ENCODE measurements at regions not wholly inside any gene's neighbourhood (a gene's known extent, or its start where the extent isn't known, plus 50 kb on each side); places are given as distances from the start of the nearest gene placed in this dataset.
"Not testable (repeated sequence)": the region's sequence is repeated elsewhere in the genome, so short reads cannot be mapped to it uniquely, and the experiment has no call there.

- ChIA-PET POLR2A (no interaction called here), CTCF (no interaction called here)
- no peak for DNase-seq (ENCODE audit: extremely low spot score)
- TF ChIP-seq ELF4 (IDR thresholded peaks at IDR 0.05): no peak
- TF ChIP-seq FOXK2 (IDR thresholded peaks at IDR 0.05): no peak
- TF ChIP-seq ZNF384 (IDR thresholded peaks at IDR 0.05): no peak
- no peak for TF ChIP-seq FOXM1 (IDR thresholded peaks at IDR 0.05; ENCODE audit: borderline replicate concordance)
- TF ChIP-seq LEF1 (IDR thresholded peaks at IDR 0.05; ENCODE audit: borderline replicate concordance): no peak
- no peak for TF ChIP-seq PKNOX1 (IDR thresholded peaks at IDR 0.05)
- TF ChIP-seq NFRKB (IDR thresholded peaks at IDR 0.05): no peak
- no peak for TF ChIP-seq TARDBP (IDR thresholded peaks at IDR 0.05)
Observed at GRCh38 chr2:117621326-117621725, 193.2 kb upstream of the DDX18 start.

- POLR2A ChIA-PET; CTCF ChIA-PET; DNase-seq (ENCODE audit: extremely low spot score): not testable (repeated sequence)
Observed at GRCh38 chr2:117623175-117623574, 191.3 kb upstream of the DDX18 start.

GRCh38 chr2:117631152-117631945 lies 183.1 kb upstream of the DDX18 start:
- DNase-seq (ENCODE audit: extremely low spot score): no peak
- CTCF ChIA-PET: interaction anchor here (0.6 kb wide), 1 partner anchor 23 kb away, joined by 3 read pairs; no protein-coding TSS in a partner anchor
- TF ChIP-seq SP1 (IDR thresholded peaks at IDR 0.05): no peak
- no peak for TF ChIP-seq ZNF384 (IDR thresholded peaks at IDR 0.05)
- TF ChIP-seq CTBP1 (IDR thresholded peaks at IDR 0.05; ENCODE audit: borderline replicate concordance): no peak
- no peak for TF ChIP-seq TARDBP (IDR thresholded peaks at IDR 0.05)
- no peak for TF ChIP-seq ARNT (IDR thresholded peaks at IDR 0.05)
- no peak for TF ChIP-seq FOXK2 (IDR thresholded peaks at IDR 0.05)
- no peak for TF ChIP-seq FOXA1 (IDR thresholded peaks at IDR 0.05)
- TF ChIP-seq ELF4 (IDR thresholded peaks at IDR 0.05): no peak
- TF ChIP-seq PKNOX1 (IDR thresholded peaks at IDR 0.05): no peak
- TF ChIP-seq FOXM1 (IDR thresholded peaks at IDR 0.05; ENCODE audit: borderline replicate concordance): no peak
- no peak for TF ChIP-seq L3MBTL2 (conservative IDR thresholded peaks at IDR 0.05)
- TF ChIP-seq SUZ12 (IDR thresholded peaks at IDR 0.05): no peak
- TF ChIP-seq NFRKB (IDR thresholded peaks at IDR 0.05): no peak
- no peak for TF ChIP-seq HDGF (IDR thresholded peaks at IDR 0.05; ENCODE audit: borderline replicate concordance)
- no peak for TF ChIP-seq BHLHE40 (IDR thresholded peaks at IDR 0.05; ENCODE audit: borderline replicate concordance)
- TF ChIP-seq LEF1 (IDR thresholded peaks at IDR 0.05; ENCODE audit: borderline replicate concordance): no peak
- POLR2A ChIA-PET: no interaction called here

GRCh38 chr2:117635481-117635880 lies 179.0 kb upstream of the DDX18 start:
- CTCF ChIA-PET: no interaction called here
- TF ChIP-seq TARDBP (IDR thresholded peaks at IDR 0.05) (no peak), FOXM1 (IDR thresholded peaks at IDR 0.05; ENCODE audit: borderline replicate concordance) (no peak), SUZ12 (IDR thresholded peaks at IDR 0.05) (no peak), CTBP1 (IDR thresholded peaks at IDR 0.05; ENCODE audit: borderline replicate concordance) (no peak), ARNT (IDR thresholded peaks at IDR 0.05) (no peak), FOXK2 (IDR thresholded peaks at IDR 0.05) (no peak), ZNF384 (IDR thresholded peaks at IDR 0.05) (no peak), L3MBTL2 (conservative IDR thresholded peaks at IDR 0.05) (no peak), SP1 (IDR thresholded peaks at IDR 0.05) (no peak), FOXA1 (IDR thresholded peaks at IDR 0.05) (no peak), PKNOX1 (IDR thresholded peaks at IDR 0.05) (no peak), ELF4 (IDR thresholded peaks at IDR 0.05) (no peak), LEF1 (IDR thresholded peaks at IDR 0.05; ENCODE audit: borderline replicate concordance) (no peak), NFRKB (IDR thresholded peaks at IDR 0.05) (no peak), BHLHE40 (IDR thresholded peaks at IDR 0.05; ENCODE audit: borderline replicate concordance) (no peak)
- POLR2A ChIA-PET: no interaction called here
- no peak for DNase-seq (ENCODE audit: extremely low spot score)

- POLR2A ChIA-PET: no interaction called here
- TF ChIP-seq L3MBTL2 (conservative IDR thresholded peaks at IDR 0.05): no peak
- no peak for TF ChIP-seq FOXK2 (IDR thresholded peaks at IDR 0.05)
- no peak for TF ChIP-seq ELF4 (IDR thresholded peaks at IDR 0.05)
- no peak for TF ChIP-seq PKNOX1 (IDR thresholded peaks at IDR 0.05)
- no peak for TF ChIP-seq CTBP1 (IDR thresholded peaks at IDR 0.05; ENCODE audit: borderline replicate concordance)
- no peak for TF ChIP-seq LEF1 (IDR thresholded peaks at IDR 0.05; ENCODE audit: borderline replicate concordance)
- TF ChIP-seq BHLHE40 (IDR thresholded peaks at IDR 0.05; ENCODE audit: borderline replicate concordance): no peak
- no peak for TF ChIP-seq HDGF (IDR thresholded peaks at IDR 0.05; ENCODE audit: borderline replicate concordance)
Observed at GRCh38 chr2:117639401-117639800, 175.1 kb upstream of the DDX18 start.

GRCh38 chr2:117644403-117644802 lies 170.1 kb upstream of the DDX18 start:
- ChIA-PET POLR2A (no interaction called here), CTCF (no interaction called here)
- TF ChIP-seq FOXA1 (IDR thresholded peaks at IDR 0.05) (no peak), LEF1 (IDR thresholded peaks at IDR 0.05; ENCODE audit: borderline replicate concordance) (no peak), L3MBTL2 (conservative IDR thresholded peaks at IDR 0.05) (no peak), FOXM1 (IDR thresholded peaks at IDR 0.05; ENCODE audit: borderline replicate concordance) (no peak), HDGF (IDR thresholded peaks at IDR 0.05; ENCODE audit: borderline replicate concordance) (no peak), TARDBP (IDR thresholded peaks at IDR 0.05) (no peak), ARNT (IDR thresholded peaks at IDR 0.05) (no peak), CTBP1 (IDR thresholded peaks at IDR 0.05; ENCODE audit: borderline replicate concordance) (no peak), SP1 (IDR thresholded peaks at IDR 0.05) (no peak), BHLHE40 (IDR thresholded peaks at IDR 0.05; ENCODE audit: borderline replicate concordance) (no peak), FOXK2 (IDR thresholded peaks at IDR 0.05) (no peak)
- DNase-seq (ENCODE audit: extremely low spot score): no peak

More at GRCh38 chr2:117639401-117639800, 175.1 kb upstream of the DDX18 start:
- no peak for DNase-seq (ENCODE audit: extremely low spot score)
- CTCF ChIA-PET: no interaction called here

Data from HEK293T (cell line).